AG04450 (cell line): ENCODE measurements at regions not wholly inside any gene's neighbourhood (a gene's known extent, or its start where the extent isn't known, plus 50 kb on each side); places are given as distances from the start of the nearest gene placed in this dataset. TPM values are rescaled to one million over a fixed set of nuclear protein-coding genes. Genes with fewer than 3 reads are reported as not detected.

Experiments
- CTCF ChIA-PET: fragments of 300-600, 350-600 bp; formaldehyde crosslinking; extraction: SDS; loops from one replicate; lab custom pipeline; 2022; ENCODE audit warnings: antibody characterized with exemption, inconsistent platforms; lab: Charles Lee
- POLR2A ChIA-PET: fragments of 350-600 bp; formaldehyde crosslinking; extraction: SDS; loops from one replicate; lab custom pipeline; 2021; ENCODE audit warnings: antibody characterized with exemption, inconsistent platforms; lab: Yijun Ruan, JAX
- DNase-seq: peaks from one replicate; pipeline ENCODE4 v3.0.0-alpha.2; 2011; ENCODE audit warnings: low read depth, low spot score
- H3K27ac ChIP-seq: one replicate; pipeline ENCODE4 v1.5.1; 2012; ENCODE audit warnings: low read depth, low read length, control low read depth
- H3K27me3 ChIP-seq: one replicate; pipeline ENCODE4 v1.6.0; 2012; ENCODE audit warnings: low read length; ENCODE audit not compliant: control insufficient read depth, insufficient read depth
- H3K4me3 ChIP-seq: 2 replicates; pipeline ENCODE4 v1.5.1; 2011; ENCODE audit warnings: mild to moderate bottlenecking, low read depth, low read length, control low read depth
- H3K9me3 ChIP-seq: 2 replicates; pipeline ENCODE4 v1.5.1; 2012; ENCODE audit warnings: low read length; ENCODE audit not compliant: control insufficient read depth, insufficient read depth
- CTCF ChIP-seq: IDR thresholded peaks from 2 replicates; pipeline ENCODE4 v1.5.1; 2011; ENCODE audit warnings: low read depth, low read length, control low read depth, inconsistent platforms
- small RNA-seq: library from RNA; depleted of rRNA; stranded (forward); fragments of <200 nt; gene quantifications from one replicate; pipeline ENCODE3, GENCODE V24; 2012; ENCODE audit warnings: low read depth; ENCODE audit not compliant: insufficient read length

DNA sequence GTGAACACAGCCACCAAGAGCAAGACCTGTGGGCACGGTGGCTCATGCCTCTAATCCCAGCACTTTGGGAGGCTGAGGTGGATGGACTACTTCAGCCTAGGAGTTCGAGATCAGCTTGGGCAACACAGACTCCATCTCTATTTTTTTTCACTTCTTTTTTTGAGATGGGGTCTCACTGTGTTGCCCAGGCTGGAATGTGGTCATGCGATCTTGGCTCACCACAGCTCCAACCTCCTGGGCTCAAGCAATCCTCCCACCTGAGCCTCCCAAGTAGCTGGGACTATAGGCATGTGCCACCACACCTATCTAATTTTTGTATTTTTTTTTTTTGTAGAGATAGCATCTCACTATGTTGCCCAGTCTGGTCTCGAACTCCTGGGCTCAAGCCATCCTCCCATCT is 54.4 kb upstream of the SPRED2 start:
- ChIA-PET CTCF (no interaction called here), POLR2A (no interaction called here)

GRCh38 chr2:65486282-65486681 is 53.9 kb upstream of the SPRED2 start:
- no peak for TF ChIP-seq CTCF
- DNase-seq = no peak
- ChIA-PET CTCF (no interaction called here), POLR2A (no interaction called here)
- Histone ChIP-seq H3K4me3 (no peak overlapping the region), H3K27ac (no peak overlapping the region), H3K27me3 (peaks cover 9% of the 10 kb centered on the region), H3K9me3 (peaks cover 22% of the 10 kb centered on the region)

More for the DNA sequence above, 54.4 kb upstream of the SPRED2 start:
- Histone ChIP-seq H3K9me3 (peaks cover 22% of the 10 kb centered on the region), H3K4me3 (no peak overlapping the region), H3K27me3 (peaks cover 9% of the 10 kb centered on the region), H3K27ac (no peak overlapping the region)
- TF ChIP-seq CTCF = no peak
- DNase-seq = no peak

- ChIA-PET CTCF (no interaction called here), POLR2A (no interaction called here)
- Histone ChIP-seq H3K4me3 (no peak overlapping the region), H3K27me3 (peaks cover 9% of the 10 kb centered on the region), H3K9me3 (peaks cover 22% of the 10 kb centered on the region), H3K27ac (no peak overlapping the region)
- no peak for TF ChIP-seq CTCF
- DNase-seq = no peak
Measured at GRCh38 chr2:65485839-65486238, 53.4 kb upstream of the SPRED2 start.

DNA sequence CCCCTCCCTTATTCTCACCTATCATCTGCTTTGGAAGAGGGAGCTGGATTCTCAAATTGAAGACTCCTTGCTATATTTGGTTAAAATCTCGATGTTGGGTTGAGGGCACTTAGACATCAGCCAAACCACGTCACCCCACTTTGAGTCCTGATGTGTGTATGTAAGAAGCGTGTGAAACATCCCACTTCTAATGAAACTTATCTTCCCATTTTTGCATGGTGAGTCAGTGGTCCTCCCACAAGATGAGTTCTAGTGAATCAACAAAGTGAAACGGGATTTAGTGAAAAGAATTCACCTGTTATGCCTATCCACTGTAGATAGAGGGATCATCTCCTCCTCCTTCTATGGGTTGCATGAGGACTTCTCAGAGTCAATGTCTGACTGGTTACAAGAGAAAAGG is 51.4 kb upstream of the SPRED2 start:
- Histone ChIP-seq H3K4me3 (no peak overlapping the region), H3K27ac (no peak overlapping the region), H3K27me3 (peaks cover 9% of the 10 kb centered on the region), H3K9me3 (peaks cover 15% of the 10 kb centered on the region)
- ChIA-PET POLR2A (no interaction called here), CTCF (no interaction called here)
- no peak for TF ChIP-seq CTCF
- no peak for DNase-seq

DNA sequence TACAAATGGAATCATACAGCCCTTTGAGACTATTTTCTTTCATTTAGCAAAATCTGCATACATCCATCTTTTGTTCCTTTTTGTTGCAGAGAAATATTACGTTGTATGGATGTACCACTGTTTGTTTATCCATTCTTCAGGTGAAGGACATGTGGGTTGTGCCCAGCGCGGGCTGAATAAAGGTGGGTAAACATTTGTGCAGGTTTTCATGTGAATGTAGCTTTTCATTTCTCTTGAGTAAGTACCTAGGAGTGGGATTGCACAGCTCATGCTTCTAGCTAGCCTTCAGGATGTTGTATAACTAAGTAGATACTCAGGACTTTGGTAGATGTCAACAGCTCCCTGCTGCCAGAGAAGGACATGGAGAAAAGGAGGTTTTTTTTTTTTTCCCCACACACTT is 50.6 kb upstream of the SPRED2 start:
- H3K9me3 ChIP-seq = peaks cover 12% of the 10 kb centered on the region
- H3K4me3 ChIP-seq = no peak overlapping the region
- POLR2A ChIA-PET = no interaction called here

More for the DNA sequence above, 50.6 kb upstream of the SPRED2 start:
- no peak for TF ChIP-seq CTCF
- Histone ChIP-seq H3K27ac (no peak overlapping the region), H3K27me3 (peaks cover 7% of the 10 kb centered on the region)
- no peak for DNase-seq
- CTCF ChIA-PET = interaction anchor here (0.6 kb wide), 1 partner anchor 1434 kb away, joined by 3 read pairs; no protein-coding TSS in a partner anchor

Small RNA genes in the stretch of these regions (small RNA-seq; reads per million reads assigned to genes)
- gene MIR4778 (not detected), gene RN7SL635P (not detected), gene VTRNA2-2P (not detected)
